ENCODE measurements at regions not wholly inside any gene's neighbourhood (a gene's known extent, or its start where the extent isn't known, plus 50 kb on each side); places are given as distances from the start of the nearest gene placed in this dataset.
"Not testable (repeated sequence)": the region's sequence is repeated elsewhere in the genome, so short reads cannot be mapped to it uniquely, and the experiment has no call there.

DNA sequence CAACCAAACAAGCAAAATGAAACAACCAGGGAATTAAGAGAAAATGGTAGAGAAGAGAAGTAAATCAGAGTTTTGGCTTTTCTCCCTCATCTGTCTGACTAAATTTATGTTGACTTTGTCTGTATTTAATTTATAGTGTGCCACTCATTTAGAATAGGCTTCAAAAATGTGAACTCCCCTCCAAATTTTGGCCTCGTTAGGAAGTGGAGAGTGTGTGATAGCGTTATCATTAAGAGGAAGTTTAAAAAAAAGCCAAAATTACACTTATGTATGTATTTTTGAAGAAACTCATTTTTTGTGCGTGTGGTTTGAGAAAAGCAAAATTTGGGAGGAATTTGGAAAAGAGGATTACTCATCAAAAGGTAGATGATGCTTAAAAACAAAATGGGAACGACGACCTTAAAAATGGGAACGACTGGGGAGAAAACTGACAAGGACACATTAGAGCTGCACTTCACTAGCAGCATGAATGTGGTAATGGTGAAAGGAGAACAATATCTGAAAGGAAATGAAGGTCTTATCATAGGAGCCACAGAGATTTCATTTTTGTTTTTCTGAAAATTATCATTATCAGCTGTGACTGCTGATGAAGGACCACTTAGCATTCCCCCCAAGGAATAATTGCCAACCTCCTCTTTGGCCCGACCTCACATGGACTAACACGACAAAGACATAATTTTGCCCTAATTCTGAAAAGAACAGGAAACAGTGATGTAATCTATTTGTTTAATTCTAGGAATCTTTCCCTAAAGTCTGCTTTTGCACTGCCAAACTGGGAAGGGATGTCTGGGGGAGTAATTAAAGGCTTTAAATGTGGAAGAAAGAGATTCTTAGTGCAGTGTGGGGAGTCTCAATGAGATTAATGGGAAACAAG lies 163.2 kb upstream of the P2RY1 start:
- no peak for DNase-seq

DNA sequence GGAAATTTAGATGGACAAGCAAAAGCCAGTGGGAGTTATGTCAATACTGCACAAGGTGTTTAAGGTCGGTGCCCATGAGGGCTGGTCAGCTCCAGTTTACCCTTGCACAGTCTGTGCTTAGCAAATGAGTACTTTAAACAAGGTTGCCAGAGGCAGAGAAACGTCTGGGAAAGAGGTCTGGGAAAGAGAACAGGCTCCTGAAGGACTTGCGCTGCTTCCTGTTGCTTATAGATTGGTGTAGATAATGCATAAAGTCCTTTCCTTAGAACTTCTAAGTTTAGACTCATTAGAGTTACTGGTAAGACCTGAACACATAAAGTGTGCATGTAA lies 162.6 kb upstream of the P2RY1 start:
- DNase-seq: no peak

DNA sequence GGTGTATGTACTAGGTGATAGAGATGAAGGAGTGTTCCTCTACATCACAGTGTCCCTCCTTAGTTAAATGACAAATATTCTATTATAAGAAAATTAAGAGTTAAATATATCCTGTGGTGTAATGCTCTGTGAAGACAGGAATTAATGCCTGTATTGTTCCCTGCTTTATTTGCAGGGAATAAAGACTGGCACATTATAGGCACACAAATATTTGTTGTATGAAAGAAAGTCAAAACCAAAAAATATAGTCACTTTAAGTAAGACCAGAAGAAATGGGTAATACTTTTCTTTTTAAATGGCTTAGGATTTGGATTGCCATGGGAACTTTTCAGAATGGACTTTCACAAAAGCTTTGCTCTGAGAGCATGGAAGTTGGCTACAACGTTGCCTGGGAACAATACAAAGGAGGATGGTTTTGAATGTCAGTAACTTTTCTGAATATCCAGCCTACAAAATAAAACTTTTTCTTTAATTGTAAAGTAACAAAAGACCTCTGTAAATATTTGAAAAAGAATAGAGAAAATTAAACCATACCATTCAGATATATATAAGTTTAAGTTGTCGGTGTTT lies 158.0 kb upstream of the P2RY1 start:
- no peak for DNase-seq

DNA sequence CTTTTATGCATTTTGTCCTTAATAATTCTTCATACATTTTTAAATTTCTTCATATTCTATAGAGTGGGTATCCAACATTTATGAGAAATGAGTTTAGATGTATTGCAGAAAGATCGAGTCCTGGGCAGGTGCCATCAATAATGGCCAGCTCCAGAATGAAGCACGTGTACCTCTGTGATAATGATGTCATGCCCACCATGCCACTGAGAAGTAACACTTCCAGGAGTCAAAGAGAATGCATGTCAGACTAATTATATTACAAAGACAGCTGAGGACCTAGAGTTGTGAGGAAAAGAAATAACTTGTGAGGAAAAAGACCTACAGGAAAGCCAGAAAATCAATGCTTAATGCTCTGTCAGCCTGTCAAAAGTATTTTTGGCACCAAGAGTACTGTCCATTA lies 157.4 kb upstream of the P2RY1 start:
- no peak for DNase-seq

DNA sequence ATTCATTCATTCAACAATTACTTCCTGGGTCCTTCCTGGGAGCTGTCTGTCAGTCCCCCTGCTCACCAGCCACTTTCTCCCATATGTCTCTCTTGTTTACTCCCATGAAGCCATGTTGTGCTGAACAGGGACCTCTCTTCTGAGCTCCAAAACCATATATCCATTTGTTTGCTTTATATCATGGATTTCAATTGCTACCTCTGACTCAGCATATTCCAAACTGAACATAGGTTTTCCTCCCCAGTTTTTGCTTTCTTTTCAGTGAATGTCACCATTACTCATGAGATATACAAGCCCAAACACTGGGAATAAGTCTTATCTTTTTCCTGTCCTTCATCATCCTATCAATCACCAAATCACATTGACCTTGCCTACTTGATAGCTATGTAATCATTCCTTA lies 152.5 kb upstream of the P2RY1 start:
- DNase-seq: no peak

DNA sequence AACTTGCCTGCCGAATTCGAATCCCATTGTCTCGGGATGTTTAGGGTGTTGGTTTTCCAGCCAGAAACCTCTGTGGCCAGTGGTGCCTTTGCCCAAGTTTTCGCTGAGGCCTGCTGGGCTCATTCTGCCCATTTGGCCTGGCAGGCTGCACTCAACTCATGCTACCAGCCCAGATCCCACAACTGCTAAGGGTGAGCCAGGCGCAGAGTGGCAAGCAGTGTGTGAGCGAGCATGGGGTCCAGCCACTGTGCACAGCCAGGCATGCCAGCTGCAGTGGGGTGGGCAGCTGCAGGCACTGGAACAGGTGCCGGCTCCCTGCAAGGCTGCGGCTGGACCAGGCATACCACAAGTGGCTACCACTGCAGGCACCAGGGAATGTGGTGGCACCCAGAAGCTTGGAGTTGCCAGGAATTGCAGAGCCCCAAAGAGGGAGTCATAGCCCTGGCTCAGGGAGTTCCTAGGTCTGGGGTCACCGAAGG lies 151.4 kb upstream of the P2RY1 start:
- DNase-seq: no peak

DNA sequence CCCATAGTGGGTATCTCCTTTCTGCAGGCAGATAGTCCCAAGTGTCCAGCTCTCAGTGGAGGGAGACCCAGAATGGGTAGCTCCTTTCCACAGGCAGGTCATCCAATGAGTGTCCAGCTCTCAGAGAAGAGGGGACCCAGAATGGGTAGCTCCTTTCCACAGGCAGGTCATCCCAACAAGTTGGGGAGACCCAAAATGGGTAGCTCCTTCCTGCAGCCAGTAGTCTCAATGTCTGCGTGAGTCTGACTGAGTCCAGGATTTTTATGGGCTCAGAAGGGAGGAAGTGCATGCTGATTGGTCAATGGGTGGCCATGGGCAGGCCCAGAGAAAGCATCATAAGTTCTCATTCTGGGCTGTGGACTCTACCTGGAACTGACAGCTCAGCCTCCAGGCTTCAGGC lies 150.7 kb upstream of the P2RY1 start:
- no peak for DNase-seq

DNA sequence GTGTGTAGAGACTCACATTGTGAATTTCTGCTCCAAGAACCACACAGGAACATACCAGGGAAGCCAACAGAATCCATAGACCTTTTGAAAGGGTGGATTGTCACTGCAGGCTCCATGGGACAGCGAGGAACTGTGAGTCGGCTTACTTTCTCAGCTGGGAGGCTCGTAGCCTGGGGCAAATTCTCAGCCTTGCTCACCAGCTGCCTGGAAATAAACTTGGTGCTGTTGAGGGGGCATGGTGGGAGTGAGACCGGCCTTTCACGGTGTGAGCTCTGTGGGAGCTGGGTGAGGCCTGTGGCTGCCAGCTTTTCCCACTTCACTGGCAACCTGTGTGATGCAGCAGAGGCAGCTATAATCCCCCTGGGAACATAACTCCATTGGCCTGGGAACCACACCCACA lies 146.6 kb upstream of the P2RY1 start:
- no peak for DNase-seq

DNA sequence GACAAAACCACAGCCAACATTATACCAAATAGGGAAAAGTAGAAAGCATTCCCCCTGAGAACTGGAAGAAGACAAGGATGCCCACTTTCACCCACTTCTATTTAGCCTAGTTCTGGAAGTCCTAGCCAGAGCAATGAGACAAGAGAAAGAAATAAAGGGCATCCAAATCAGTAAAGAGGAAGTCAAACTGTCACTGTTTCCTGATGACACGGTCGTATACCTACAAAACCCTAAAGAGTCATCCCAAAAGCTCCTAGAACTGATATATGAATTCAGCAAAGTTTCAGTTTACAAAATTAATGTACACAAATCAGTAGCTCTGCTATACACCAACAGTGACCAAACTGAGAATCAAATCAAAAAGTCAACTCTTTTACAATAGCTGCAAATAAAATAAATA lies 142.6 kb upstream of the P2RY1 start:
- not testable (repeated sequence) for DNase-seq

DNA sequence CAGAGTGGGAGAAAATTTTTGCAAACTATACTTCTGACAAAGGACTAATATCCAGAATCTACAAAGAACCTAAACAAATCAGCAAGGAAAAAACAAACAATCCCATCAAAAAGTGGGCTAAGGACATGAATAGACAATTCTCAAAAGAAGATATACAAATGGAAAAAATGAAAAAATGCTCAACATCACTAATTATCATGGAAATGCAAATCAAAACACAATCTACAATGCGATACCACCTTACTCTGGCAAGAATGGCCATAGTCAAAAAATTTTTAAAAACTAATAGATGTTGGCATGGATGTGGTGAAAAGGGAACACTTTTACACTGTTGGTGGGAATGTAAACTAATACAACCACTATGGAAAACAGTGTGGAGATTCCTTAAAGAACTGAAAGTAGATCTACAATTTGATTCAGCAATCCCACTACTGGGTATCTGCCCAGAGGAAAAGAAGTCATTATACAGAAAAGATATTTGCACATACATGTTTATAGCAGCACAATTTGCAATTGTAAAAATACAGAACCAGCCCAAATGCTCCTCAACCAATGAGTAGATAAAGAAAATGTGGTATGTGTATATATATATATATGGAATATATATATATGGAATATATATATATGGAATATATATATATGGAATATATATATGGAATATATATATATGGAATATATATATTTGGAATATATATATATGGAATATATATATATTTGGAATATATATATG lies 141.2 kb upstream of the P2RY1 start:
- not testable (repeated sequence) for DNase-seq

DNA sequence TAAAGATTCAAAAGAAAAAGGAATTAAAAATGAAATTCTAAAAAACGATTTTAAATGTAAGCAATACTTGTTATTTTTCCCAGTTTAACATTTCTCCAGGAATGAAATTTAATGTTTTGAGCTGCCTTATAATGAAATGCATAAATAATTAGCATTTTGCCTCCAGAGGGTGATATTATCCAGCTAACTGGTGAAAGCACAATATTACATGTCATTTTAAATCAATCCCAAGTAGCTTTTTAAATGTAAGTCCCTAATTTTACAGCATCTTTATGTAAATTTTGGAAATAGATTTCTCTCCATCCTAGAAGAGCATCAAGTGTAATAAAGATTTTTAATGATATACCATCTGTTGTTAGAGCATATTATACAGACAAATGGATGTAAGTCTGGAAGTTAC lies 139.1 kb upstream of the P2RY1 start:
- DNase-seq: no peak

DNA sequence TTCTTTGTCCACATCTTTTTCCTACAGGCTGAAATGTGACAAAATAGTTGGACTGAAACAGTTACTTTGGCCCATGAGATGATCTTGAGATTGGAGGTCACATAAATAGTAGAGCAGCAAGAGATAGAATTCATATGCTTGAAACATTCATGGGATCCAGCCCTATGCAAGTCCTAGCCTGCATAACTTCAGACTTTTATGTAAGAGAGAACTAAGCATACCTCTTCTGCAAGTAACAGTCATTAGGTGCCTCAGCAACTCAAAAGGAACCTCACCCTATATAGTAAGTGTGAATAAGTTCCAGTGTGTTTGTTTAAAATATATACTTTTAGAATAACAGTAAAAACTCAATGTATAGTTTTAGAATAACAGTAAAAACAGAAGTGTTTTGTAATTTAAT lies 138.0 kb upstream of the P2RY1 start:
- no peak for DNase-seq

DNA sequence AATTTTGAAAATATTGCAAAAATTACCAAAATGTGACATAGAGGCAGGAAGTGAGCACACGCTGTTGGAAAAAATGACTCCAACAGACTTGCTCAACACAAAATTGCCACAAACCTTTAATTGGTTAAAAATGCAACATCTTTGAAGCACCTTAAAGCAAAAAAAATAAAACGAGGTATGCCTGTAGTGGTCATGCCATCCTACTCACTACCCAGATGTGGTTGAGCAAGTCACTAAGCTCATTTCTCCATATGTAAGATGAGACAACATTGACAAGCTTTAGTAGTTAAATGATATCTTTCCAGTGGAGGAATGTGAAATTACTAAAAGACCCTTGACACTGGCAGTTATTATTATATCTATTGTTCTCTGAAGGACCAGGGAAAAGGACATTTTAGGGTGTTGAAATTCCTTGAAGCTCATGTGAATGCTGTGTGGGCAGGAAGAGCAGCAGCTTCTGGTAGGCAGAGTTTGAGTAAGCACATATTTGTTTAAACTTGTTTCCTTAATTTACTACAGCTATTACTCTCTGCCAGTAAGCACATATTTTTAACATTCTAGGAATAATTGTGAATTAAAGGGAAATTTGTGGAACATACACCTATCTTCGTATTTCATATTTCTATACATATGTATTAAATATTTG lies 131.6 kb upstream of the P2RY1 start:
- DNase-seq: no peak

DNA sequence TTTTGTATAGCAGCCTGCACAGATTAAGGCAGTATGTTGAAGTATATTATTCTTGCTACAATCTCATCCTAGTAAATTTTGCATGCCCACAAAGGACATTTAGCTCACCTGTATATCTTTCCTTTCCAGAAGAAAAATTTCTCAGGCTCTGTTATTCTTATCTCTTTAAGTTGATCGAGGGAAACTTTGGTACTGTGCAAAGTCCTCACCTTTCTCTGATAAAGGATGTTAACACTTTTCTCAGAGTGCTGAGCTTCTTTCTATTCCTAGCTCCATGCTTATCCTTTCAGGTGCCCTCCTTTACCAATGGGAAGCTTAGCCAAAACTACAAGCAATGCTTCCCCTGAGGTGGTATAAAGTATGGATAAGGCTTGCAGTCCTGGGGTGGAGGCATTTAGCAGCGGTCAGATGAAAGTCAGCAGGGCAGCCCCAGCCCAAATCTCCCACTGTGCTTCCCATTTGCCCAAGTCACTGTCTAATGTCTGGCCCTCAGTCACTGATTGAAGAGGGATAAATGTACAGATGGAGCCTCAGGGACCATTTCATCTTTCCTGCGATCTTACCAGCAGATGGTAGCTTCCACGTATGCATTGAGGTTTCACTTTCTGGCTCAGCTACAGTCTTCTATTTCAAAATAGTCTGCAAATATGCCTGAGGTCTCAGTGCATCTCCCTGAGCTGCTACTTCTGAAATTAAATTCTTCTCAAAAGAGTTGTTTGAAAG lies 127.8 kb upstream of the P2RY1 start:
- no peak for DNase-seq

DNA sequence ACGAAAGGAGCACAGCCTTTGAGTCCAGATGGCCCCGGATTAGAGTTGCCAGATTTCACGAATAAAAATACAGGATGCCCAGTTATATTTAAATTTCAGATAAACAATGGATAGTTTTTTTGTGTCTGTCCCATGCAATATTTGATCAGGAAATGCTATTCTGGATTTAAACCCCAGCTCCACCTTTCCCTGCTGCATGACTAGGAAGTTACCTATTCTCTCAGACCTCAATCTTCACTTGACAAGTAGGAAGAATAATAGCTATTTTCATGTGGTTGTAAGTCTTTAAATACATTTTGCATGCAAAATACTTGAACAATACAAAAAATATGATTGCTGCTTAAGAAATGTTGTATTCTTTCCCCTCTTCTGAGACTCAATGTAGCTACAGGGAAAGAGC lies 125.3 kb upstream of the P2RY1 start:
- DNase-seq: no peak

DNA sequence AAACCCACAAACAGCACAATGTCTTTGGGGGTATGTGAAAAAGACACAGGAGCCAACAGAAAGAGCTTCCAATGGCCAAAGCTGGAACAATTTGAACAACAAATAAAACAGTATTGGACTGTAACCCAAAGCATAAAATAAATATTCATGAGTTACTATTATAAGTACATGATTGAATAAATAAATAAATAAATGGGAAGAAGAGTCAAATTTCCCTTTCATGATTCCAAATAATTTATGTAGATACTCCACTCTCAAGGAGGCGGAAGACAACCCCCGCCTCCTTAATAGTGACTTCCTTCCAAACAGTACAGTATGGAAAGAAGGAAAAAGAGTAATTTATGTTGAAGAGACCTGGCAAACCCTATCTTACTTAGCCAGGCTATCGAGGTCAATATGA lies 124.4 kb upstream of the P2RY1 start:
- no peak for DNase-seq

DNA sequence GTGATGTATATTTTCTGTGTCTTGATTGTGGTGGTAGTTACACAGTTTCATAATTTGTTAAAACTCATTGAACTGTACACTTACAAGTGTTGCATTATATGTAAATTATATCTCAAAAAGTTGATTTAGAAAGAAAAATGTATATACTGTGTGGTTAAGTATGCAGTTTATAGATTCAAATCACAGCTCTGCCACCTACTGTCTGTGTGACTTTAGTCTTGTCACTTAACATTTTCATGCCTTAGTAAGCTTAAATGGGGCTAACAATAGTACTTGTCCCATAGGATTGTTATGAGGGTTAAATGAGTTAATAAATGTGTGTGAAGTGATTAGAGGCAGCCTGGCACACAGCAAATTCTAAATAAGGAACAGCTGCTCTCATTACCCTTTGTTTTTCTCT lies 120.9 kb upstream of the P2RY1 start:
- DNase-seq: no peak

DNA sequence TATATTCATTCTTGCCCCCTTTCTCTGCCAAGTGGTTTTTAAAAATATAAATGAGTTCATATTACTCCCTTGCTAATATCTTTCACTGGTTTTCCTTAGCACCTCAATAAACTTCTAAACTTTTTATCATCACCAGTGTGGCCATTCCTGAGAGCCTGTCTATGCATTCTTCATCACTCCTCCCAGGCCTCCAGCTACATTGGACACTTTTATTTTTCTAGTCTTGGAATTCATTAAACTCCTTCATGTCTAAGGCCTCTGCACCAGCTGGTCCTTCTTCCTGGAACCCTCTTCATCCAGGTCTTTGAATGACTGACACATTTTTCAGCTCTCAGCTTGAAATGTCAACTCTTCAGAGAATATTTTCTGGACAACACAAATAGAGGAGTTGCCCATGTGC lies 120.4 kb upstream of the P2RY1 start:
- DNase-seq: no peak

DNA sequence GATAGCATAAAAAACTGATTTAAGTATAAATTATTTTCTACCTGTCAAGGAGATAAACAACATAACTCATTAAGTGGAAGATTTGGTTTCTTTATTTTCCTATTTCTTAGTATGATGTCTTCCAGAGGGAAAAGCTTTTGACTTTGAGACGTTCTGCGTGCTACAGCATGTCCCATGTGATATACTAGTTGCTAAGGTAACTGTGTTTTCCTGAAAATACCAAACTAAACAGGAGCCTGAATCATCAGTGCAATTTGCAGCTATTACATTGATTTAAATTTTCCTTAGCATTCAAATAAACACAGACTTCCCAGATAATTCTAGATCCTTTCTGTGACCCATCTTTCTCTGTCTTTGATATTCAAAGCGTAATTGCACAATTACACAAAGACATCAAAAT lies 117.7 kb upstream of the P2RY1 start:
- no peak for DNase-seq

DNA sequence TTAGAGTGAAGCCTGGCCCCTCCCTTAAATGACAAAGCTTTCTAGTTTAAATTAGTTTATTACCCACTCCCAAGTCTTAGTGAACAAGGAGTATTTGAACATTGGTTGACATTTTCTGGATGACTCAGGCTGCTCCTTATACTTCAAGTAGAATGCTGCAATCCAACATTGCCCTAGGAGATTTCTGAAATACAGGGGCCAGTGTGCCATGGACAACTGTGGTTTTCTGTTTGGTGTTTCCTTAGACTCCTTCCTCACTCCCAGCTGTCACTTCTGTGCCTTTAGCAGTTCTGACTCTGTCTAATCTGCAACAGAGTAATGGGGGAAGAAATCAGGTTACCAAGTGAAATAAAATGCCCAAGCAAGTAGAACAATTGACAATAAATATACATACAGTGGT lies 116.1 kb upstream of the P2RY1 start:
- no peak for DNase-seq

DNA sequence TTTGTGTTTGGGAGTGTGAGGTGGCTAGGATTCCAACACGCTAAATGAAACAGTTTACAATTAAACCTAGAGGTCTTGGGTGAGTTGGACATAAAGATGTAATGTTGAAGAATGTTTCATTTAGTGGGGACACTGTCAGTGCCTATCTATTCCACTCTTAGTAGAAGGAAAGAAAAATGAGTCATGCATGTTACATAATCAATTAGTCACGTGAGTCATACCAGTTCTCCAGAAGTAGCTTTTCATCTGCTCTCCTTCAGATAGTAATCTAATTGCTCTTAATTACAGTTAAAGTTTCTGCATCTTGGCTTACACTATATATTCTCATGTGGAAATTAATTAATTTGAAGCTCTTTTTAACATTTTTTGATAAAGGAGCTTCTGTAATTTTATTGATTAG lies 115.7 kb upstream of the P2RY1 start:
- DNase-seq: no peak

DNA sequence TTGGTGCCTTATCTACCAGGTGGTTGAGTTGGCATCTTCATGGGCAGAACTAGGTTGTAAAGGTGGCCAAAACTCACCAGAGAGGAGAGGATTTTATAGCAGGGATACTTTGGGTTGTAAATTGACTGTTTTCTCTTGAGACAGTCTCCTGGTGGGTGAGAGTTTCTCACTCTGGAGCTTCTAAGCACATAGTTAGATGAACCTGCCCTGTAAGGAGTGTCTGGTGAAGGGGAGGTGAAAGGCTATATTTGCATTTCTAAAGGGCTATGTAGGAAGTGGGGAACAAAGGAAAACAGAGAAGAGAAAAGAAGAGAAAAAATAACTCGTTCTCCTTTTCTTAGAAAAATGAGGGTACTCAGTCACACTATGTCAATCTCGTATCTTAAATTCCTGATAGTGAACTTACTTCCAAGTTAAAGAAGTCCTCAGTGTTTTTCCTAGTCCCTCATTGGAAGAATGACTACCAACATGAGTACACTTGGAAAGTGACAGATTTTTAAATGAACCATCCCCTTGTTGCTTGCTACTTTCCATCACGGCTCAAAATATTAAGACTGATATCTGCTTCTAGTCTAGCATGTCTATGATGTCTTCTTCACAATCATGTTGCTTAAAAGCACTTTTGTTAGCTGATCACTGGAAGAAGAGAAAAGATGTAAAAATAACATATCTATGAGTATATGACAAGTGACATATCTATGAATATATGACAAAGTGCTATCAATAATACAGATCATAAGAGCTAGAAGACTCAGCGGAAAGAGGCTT lies 113.8 kb upstream of the P2RY1 start:
- no peak for DNase-seq
